Mesenchymal stem cell (in vitro differentiated cells and primary cell): ENCODE measurements at regions not wholly inside any gene's neighbourhood (a gene's known extent, or its start where the extent isn't known, plus 50 kb on each side); places are given as distances from the start of the nearest gene placed in this dataset.

Source experiments
- DNase-seq: peaks from one replicate; pipeline ENCODE4 v3.0.0-alpha.2; 2013
- H2AFZ ChIP-seq: one replicate; pipeline ENCODE4 v1.6.1; 2013; ENCODE audit warnings: low read depth, mild to moderate bottlenecking, control low read depth, inconsistent platforms, low read length, moderate library complexity
- H2AK5ac ChIP-seq: 2 replicates; pipeline ENCODE4 v1.6.1; 2013; ENCODE audit warnings: low read length, moderate library complexity, mild to moderate bottlenecking, inconsistent platforms; ENCODE audit not compliant: severe bottlenecking
- H2BK120ac ChIP-seq: one replicate; pipeline ENCODE4 v1.6.1; 2013; ENCODE audit warnings: low read depth, mild to moderate bottlenecking, inconsistent platforms, low read length, moderate library complexity
- H2BK12ac ChIP-seq, 2 experiments: one replicate each; pipeline ENCODE4 v1.6.1; 2013; ENCODE audit warnings: inconsistent platforms in 2 of 2, low read length in 2 of 2, mild to moderate bottlenecking in 2 of 2, moderate library complexity in 2 of 2, control low read depth in 1 of 2
- H2BK15ac ChIP-seq: one replicate; pipeline ENCODE4 v1.6.1; 2013; ENCODE audit warnings: mild to moderate bottlenecking, low read depth, inconsistent platforms; ENCODE audit not compliant: poor library complexity, severe bottlenecking
- H2BK5ac ChIP-seq: 2 replicates; pipeline ENCODE4 v1.6.1; 2013; ENCODE audit warnings: low read depth, mild to moderate bottlenecking, low read length, control low read depth, inconsistent platforms; ENCODE audit not compliant: poor library complexity, severe bottlenecking
- H3K14ac ChIP-seq, 2 experiments: one replicate each; pipeline ENCODE4 v1.6.1; 2013; ENCODE audit warnings: inconsistent platforms in 2 of 2, low read length in 2 of 2, control low read depth in 1 of 2, mild to moderate bottlenecking in 1 of 2, moderate library complexity in 1 of 2
- H3K18ac ChIP-seq, 2 experiments: one replicate each; pipeline ENCODE4 v1.6.1; 2013; ENCODE audit warnings: inconsistent platforms in 2 of 2, low read length in 2 of 2, control low read depth in 1 of 2, low read depth in 1 of 2, mild to moderate bottlenecking in 1 of 2
- H3K23ac ChIP-seq, 2 experiments: one replicate each; pipeline ENCODE4 v1.6.1; 2013; ENCODE audit warnings: inconsistent platforms in 2 of 2, low read length in 2 of 2, mild to moderate bottlenecking in 2 of 2, moderate library complexity in 2 of 2, control low read depth in 1 of 2
- H3K27ac ChIP-seq: 2 replicates; pipeline ENCODE4 v1.5.1; 2013; ENCODE audit warnings: mild to moderate bottlenecking, moderate library complexity, low read length, control low read depth, inconsistent platforms; ENCODE audit not compliant: poor library complexity, severe bottlenecking
- H3K27me3 ChIP-seq, 2 experiments: 2 replicates each; pipeline versions ENCODE4 v1.6.1 to v1.7.0; 2013; ENCODE audit warnings: low read length in 2 of 2, mild to moderate bottlenecking in 2 of 2, moderate library complexity in 2 of 2, control low read depth in 1 of 2, inconsistent platforms in 1 of 2; ENCODE audit not compliant: control insufficient read depth in 1 of 2, insufficient read depth in 1 of 2
- H3K36me3 ChIP-seq, 2 experiments: 2 replicates each; pipeline versions ENCODE4 v1.6.1 to v1.7.0; 2013; ENCODE audit warnings: low read length in 2 of 2, control low read depth in 1 of 2, inconsistent platforms in 1 of 2, low read depth in 1 of 2, mild to moderate bottlenecking in 1 of 2; ENCODE audit not compliant: insufficient read depth in 2 of 2, control insufficient read depth in 1 of 2
- H3K4ac ChIP-seq, 2 experiments: one replicate each; pipeline ENCODE4 v1.6.1; 2013; ENCODE audit warnings: inconsistent platforms in 2 of 2, low read length in 2 of 2, mild to moderate bottlenecking in 2 of 2, moderate library complexity in 2 of 2, control low read depth in 1 of 2, low read depth in 1 of 2
- H3K4me1 ChIP-seq: 2 replicates; pipeline ENCODE4 v1.6.1; 2013; ENCODE audit warnings: low read depth, low read length, control low read depth; ENCODE audit not compliant: control insufficient read depth, insufficient read depth
- H3K4me2 ChIP-seq: 2 replicates; pipeline ENCODE4 v1.6.1; 2013; ENCODE audit warnings: low read length, mild to moderate bottlenecking, inconsistent platforms; ENCODE audit not compliant: poor library complexity, severe bottlenecking
- H3K4me3 ChIP-seq, 2 experiments: 2 replicates each; pipeline versions ENCODE4 v1.5.1 to v1.7.0; 2013; ENCODE audit warnings: low read length in 2 of 2, mild to moderate bottlenecking in 2 of 2, control low read depth in 1 of 2, low read depth in 1 of 2; ENCODE audit not compliant: insufficient read depth in 1 of 2
- H3K79me1 ChIP-seq: replicated peaks from 2 replicates; pipeline ENCODE4 v1.6.1; 2013; ENCODE audit warnings: mild to moderate bottlenecking, control low read depth, low read length, inconsistent platforms; ENCODE audit not compliant: poor library complexity, severe bottlenecking
- H3K9ac ChIP-seq: 2 replicates; pipeline ENCODE4 v1.7.0; 2013; ENCODE audit warnings: mild to moderate bottlenecking, low read length, moderate library complexity
- H3K9me3 ChIP-seq: 2 replicates; pipeline ENCODE4 v1.7.0; 2013; ENCODE audit warnings: mild to moderate bottlenecking, low read length; ENCODE audit not compliant: control insufficient read depth
- H4K8ac ChIP-seq: one replicate; pipeline ENCODE4 v1.6.1; 2013; ENCODE audit warnings: inconsistent platforms, mild to moderate bottlenecking, low read length, moderate library complexity
- H4K91ac ChIP-seq: one replicate; pipeline ENCODE4 v1.6.1; 2013; ENCODE audit warnings: mild to moderate bottlenecking, low read length, inconsistent platforms
- WGBS: methylation state at CpG from one replicate; pipeline ENCODE4 v1.1.7; 2013; ENCODE audit warnings: mixed read lengths; 5-methylcytosine and 5-hydroxymethylcytosine counted together

- DNase-seq: no peak
- no peak overlapping the region for H3K23ac ChIP-seq
- H3K18ac ChIP-seq: no peak overlapping the region
- no peak overlapping the region for H2BK5ac ChIP-seq
- no peak overlapping the region for H2BK12ac ChIP-seq
- H3K14ac ChIP-seq: no peak overlapping the region
- H3K4me3 ChIP-seq: no peak overlapping the region
- H3K27me3 ChIP-seq: no peaks in the 10 kb centered on the region
- H2AFZ ChIP-seq: no peak overlapping the region
- no peak overlapping the region for H2AK5ac ChIP-seq
- H2BK120ac ChIP-seq: no peak overlapping the region
- H3K4ac ChIP-seq: no peak overlapping the region
- no peak overlapping the region for H4K91ac ChIP-seq
- no peak overlapping the region for H3K9ac ChIP-seq
- H3K36me3 ChIP-seq: no peaks in the 10 kb centered on the region
- no peak overlapping the region for H3K27ac ChIP-seq
- H3K4me2 ChIP-seq: no peak overlapping the region
- H3K79me1 ChIP-seq: no peaks in the 10 kb centered on the region
- H3K9me3 ChIP-seq: no peaks in the 10 kb centered on the region
- no peaks in the 10 kb centered on the region for H3K4me1 ChIP-seq
- H2BK15ac ChIP-seq: no peak overlapping the region
- no peak overlapping the region for H4K8ac ChIP-seq
These were observed 54.1 kb upstream of the PIK3C2G start for GRCh38 chr12:18207266-18207665.

- Histone ChIP-seq H3K4me2 (no peak overlapping the region), H2BK12ac (no peak overlapping the region), H3K4me3 (no peak overlapping the region), H3K79me1 (no peaks in the 10 kb centered on the region), H3K18ac (no peak overlapping the region), H2AFZ (no peak overlapping the region), H3K14ac (no peak overlapping the region), H3K27ac (no peak overlapping the region), H3K9ac (no peak overlapping the region), H2AK5ac (no peak overlapping the region), H4K8ac (no peak overlapping the region), H2BK15ac (no peak overlapping the region), H2BK120ac (no peak overlapping the region), H4K91ac (no peak overlapping the region), H3K23ac (no peak overlapping the region), H3K9me3 (no peaks in the 10 kb centered on the region), H3K27me3 (no peaks in the 10 kb centered on the region), H3K36me3 (no peaks in the 10 kb centered on the region), H2BK5ac (no peak overlapping the region), H3K4ac (no peak overlapping the region), H3K4me1 (no peaks in the 10 kb centered on the region)
- 90% methylated on average over 13 of the region's 13 CpGs for WGBS
- DNase-seq: no peak
These were observed 55.1 kb upstream of the PIK3C2G start for GRCh38 chr12:18206198-18206597.

GRCh38 chr12:18204053-18204452 lies 57.3 kb upstream of the PIK3C2G start:
- no peaks in the 10 kb centered on the region for H3K4me1 ChIP-seq
- no peak overlapping the region for H3K4ac ChIP-seq
- WGBS: 93% methylated on average over 3 of the region's 4 CpGs
- H3K4me3 ChIP-seq: no peak overlapping the region
- H3K36me3 ChIP-seq: no peaks in the 10 kb centered on the region
- H3K9ac ChIP-seq: no peak overlapping the region
- no peak overlapping the region for H3K18ac ChIP-seq
- H3K27me3 ChIP-seq: no peaks in the 10 kb centered on the region
- H2BK15ac ChIP-seq: no peak overlapping the region
- H3K9me3 ChIP-seq: no peaks in the 10 kb centered on the region
- no peak for DNase-seq
- no peak overlapping the region for H2BK120ac ChIP-seq
- H2AFZ ChIP-seq: no peak overlapping the region
- no peaks in the 10 kb centered on the region for H3K79me1 ChIP-seq
- no peak overlapping the region for H2BK12ac ChIP-seq
- H2BK5ac ChIP-seq: no peak overlapping the region
- H4K8ac ChIP-seq: no peak overlapping the region
- no peak overlapping the region for H3K14ac ChIP-seq
- H3K4me2 ChIP-seq: no peak overlapping the region
- H4K91ac ChIP-seq: no peak overlapping the region
- no peak overlapping the region for H2AK5ac ChIP-seq
- H3K23ac ChIP-seq: no peak overlapping the region
- H3K27ac ChIP-seq: no peak overlapping the region

GRCh38 chr12:18192119-18192518 lies 69.2 kb upstream of the PIK3C2G start:
- no peaks in the 10 kb centered on the region for H3K4me1 ChIP-seq
- H3K14ac ChIP-seq: no peak overlapping the region
- H3K18ac ChIP-seq: no peak overlapping the region
- H2BK120ac ChIP-seq: no peak overlapping the region
- H3K36me3 ChIP-seq: no peaks in the 10 kb centered on the region
- H4K91ac ChIP-seq: no peak overlapping the region
- no peak overlapping the region for H3K9ac ChIP-seq
- H2BK5ac ChIP-seq: no peak overlapping the region
- H3K23ac ChIP-seq: no peak overlapping the region
- no peak overlapping the region for H2AFZ ChIP-seq
- no peak overlapping the region for H2BK15ac ChIP-seq
- no peak overlapping the region for H4K8ac ChIP-seq
- H3K4ac ChIP-seq: no peak overlapping the region
- no peak overlapping the region for H3K4me2 ChIP-seq
- DNase-seq: peak; percentile 2
- no peak overlapping the region for H3K27ac ChIP-seq
- no peaks in the 10 kb centered on the region for H3K79me1 ChIP-seq
- no peak overlapping the region for H2BK12ac ChIP-seq
- no peaks in the 10 kb centered on the region for H3K27me3 ChIP-seq
- H2AK5ac ChIP-seq: no peak overlapping the region
- no peak overlapping the region for H3K4me3 ChIP-seq
- no peaks in the 10 kb centered on the region for H3K9me3 ChIP-seq
